Forelimb muscle (tissue), 1 donor: ENCODE measurements at regions not wholly inside any gene's neighbourhood (a gene's known extent, or its start where the extent isn't known, plus 50 kb on each side); places are given as distances from the start of the nearest gene placed in this dataset.

Experiments
- DNase-seq: peaks from one replicate; pipeline ENCODE4 v3.0.0-alpha.2; 2013; ENCODE audit warnings: low read depth

DNA sequence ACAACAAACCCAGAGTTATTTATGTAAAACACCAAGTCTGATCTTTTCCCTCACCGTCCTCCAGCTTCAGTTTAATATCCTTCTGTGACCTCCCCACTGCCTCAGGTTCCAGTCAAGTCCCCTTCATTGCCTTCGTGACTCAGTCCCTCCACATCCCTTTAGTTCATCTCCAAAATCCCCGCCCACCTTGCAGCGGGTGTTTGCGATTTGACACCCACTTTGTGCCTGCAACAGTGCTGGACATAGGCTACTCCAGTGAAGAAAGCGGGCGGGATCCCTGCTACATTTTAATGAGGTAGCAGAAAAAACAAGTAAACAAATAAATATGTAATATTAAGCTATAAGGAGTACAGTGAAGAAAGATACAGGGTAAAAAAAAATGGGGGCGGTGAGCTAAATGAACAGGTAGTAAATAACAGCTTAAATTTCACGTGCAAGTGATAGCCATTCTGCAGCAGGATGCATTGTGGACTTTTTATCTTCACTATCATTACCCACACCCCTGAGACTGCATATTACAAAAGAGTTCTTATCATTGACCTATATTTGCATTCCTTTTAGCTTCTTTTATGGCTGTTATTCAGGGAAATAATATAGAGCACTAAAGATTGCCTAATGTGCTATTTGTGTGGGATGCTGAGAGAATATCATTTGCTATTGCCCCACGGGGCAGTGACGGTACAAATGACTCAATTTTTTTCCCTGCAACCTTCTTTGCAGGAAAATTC lies 222.8 kb upstream of the NUDT4 start:
- no peak for DNase-seq

DNA sequence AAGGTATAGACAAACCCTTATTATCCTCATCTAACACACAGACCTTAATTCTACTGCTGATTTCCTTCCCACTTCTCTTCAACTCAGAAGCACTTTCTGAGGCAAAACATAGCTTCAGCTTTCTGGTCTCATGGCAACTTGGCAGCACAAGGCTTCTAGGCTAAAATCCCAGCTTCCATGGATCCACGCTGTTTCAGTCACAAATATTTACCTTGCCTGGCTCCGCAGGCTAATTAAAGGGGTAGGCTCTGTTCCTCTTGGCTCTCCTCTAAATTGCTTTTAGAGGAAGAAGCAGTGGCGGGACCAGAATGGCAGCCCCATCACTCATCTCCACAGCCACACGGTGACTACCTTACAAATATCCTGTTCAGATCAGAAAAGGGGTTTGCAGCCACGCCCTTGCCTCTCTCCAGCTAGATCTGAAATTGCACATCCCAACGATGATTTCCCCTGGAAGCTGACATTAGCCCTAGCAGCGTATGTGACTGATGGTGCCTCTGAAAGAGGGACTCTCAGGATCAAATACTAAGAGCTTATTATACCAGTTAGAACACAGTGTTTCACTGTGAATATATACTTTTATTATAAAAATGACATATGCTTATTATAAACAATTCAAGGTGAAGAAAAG lies 221.5 kb upstream of the NUDT4 start:
- no peak for DNase-seq

- no peak for DNase-seq
These were observed 220.4 kb upstream of the NUDT4 start for GRCh38 chr12:93157279-93157678.

GRCh38 chr12:93158065-93158843 lies 219.5 kb upstream of the NUDT4 start:
- no peak for DNase-seq

DNA sequence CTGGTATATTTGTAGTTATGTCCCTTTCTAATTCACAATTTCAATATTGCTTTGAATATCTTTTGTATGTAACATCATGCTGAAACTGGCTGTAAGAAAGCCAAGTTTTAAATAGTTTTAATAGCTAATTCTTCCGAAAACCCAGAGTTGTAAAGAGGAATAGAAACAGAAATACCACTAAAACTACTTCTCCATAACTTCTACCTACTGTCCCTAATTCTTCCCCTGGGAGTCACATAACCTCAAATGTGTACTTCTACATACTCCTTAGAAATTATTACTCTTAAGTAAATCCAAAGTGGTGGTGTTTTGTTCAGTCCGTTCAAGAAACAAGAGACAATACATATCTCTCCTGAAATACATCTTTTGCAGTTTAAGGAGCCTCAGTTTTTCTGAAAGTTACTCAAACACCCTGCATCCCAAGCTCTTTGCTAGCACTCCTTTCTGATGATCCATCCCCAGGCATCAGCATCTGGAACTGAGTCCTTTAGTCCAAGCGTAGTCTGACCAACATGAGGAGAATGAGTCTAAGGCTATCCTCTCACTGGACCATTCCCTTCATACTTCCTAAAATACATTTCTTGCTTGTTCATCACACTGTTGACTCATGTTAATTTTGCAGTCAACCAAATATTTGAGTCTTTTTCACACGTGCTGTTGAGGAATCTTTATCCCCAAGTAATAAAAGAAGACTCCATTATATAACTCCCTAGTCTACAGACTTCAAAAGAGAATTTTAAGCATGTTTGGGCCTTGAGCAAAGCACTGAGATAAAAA lies 214.3 kb upstream of the NUDT4 start:
- DNase-seq = no peak

DNA sequence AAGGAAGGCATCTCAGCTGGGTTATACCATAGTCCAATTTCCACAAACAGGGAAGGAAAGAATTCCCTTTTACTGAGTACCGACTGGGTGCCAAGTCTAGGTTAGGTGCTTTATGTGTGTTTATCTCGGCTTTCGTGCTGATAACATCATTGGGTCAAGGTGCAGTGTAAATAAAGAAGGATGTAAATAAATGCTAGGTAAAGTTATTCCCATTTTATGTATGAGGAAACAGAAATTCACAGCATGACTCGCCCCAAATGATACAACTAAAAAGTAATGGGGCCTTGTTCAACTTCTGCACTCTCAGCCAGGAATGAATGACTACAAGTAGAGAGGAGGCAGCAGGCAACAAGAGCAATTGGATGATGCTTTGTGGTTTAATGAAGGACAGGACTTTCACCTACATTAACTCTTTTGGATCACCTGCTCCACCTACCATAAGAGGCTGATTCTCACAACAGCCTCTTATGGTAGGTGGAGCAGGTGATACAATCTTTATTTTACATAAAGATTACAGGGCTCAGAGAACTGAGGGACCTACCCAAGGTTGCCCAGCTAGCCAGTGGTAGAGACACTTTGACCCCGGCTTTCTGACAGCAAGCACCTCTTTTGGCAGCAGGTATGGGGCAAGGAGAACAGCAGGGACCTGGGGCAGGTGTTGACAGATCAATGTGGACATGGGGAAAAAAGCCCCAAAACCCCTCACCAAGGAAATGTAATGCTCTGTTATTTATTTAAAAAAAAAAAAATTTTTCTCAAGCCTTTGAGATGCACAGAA lies 213.4 kb upstream of the NUDT4 start:
- no peak for DNase-seq

DNA sequence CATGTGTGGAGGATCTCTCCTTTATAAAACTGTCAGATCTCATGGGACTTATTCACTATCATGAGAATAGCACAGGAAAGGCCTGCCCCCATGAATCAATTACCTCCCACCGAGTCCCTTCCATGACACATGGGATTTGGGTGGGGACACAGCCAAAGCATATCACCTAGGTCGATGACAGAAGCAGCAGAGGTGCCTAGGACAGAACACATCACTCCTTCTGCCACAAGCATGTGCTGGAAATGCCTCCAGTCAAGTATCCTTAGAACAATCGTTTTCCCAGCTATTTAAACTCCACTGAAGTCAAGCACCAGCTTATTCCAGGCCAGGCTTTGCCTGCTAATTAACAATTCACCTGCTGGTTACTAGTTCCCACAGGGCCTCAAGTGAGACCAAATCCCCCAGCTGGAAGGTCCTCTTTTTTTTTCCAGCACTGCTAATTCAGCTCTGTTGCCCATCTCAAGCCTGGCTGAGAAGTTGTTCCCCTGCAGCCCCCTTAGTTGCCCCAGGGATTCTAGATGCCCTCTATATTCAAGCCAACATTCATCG lies 212.3 kb upstream of the NUDT4 start:
- DNase-seq = no peak

DNA sequence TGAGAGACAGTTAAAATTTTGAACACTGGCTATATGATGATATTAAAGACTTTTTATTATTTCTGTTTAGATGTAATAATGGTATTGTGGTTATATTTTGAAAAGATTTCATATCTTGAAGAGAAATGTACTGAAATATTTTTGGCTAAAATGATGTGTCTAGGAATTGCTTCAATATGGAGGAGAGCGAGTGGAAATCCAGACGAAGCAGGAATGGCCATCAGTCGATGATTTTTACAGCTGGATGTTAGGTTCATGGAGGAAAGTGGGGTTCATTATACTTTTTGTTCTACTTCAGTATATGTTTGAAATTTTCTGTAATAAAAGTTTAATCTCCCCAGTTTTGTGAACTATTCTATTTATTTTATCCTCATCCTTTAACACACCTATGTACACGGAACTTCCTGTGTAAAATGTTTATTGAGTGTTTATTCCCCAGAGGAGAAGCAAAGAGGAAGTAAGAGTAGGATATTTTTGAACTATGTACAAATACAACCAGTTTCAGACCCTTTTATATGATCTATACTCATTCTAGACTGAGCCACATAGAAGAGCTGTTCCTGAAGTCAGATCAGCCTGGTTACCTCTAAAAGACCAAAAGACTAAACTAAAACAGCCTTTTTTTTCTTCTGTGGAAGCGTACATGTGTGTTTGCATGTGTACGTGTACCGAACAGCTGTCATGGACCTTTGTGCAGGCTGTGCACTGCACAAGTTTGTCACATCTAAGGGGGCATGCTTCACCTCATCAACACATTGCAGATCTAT lies 211.0 kb upstream of the NUDT4 start:
- DNase-seq = no peak

DNA sequence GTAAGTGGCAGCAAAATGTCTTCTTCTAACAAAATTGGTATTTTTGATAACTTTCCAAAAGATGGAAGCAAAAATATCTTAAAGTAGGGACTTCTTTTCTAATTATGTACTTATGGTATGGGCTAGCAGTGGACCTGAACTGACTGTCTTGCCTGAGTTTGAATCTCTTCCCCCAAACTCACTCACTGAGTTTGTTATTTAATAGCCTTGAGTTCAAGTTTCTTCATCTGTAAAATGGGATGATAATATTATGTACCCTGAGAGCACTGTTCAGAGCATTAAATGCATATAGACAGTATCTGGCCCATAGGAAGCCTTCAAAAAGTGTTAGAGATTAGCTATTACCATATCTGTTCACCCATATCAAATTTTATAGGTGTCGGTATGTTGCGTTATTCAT lies 210.4 kb upstream of the NUDT4 start:
- DNase-seq = no peak

- DNase-seq = no peak
These were observed 209.8 kb upstream of the NUDT4 start for GRCh38 chr12:93167841-93168492.

DNA sequence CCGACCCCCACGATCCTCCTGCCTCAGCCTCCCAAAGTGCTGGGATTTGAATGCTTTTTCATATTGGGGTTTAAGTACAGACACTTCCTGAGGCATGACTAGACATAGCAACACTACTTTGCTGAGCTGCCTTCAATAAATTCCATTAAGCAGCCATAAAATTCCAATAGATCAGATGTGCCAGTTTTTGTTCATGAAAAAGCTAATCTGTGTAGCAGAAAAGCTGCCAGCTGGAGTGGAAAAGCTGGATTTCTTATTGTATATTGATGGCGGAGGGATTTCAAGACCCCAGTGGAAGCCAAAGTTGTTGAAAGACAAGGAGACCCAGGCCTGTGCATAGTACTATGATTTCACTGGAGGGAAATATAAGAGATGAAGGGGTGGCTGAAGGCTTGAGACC lies 209.0 kb upstream of the NUDT4 start:
- no peak for DNase-seq

DNA sequence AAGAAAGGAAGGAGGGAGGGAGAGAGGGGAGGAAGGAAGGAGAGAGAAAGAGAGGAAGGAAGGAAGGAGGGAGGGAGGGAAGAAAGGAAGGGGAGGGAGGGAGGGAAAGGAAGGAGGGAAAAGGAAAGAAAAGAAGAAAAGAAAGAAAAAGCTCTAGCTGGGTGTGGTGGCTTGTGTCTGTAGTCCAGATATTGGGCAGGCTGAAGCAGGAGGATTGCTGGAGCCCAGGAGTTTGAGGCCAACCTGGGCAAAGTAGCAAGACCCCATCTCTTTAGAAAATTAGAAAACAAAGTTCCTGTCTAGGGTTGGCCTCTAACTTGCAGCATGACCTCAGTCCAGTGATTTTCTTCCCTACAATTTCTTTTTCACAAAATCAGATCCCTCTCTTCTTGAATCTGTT lies 208.2 kb upstream of the NUDT4 start:
- DNase-seq = no peak

- DNase-seq = no peak
These were observed 206.8 kb upstream of the NUDT4 start for GRCh38 chr12:93170928-93171327.

- DNase-seq = no peak
These were observed 204.4 kb upstream of the NUDT4 start for GRCh38 chr12:93173178-93173957.

- DNase-seq = no peak
These were observed 203.7 kb upstream of the NUDT4 start for GRCh38 chr12:93174048-93174447.

DNA sequence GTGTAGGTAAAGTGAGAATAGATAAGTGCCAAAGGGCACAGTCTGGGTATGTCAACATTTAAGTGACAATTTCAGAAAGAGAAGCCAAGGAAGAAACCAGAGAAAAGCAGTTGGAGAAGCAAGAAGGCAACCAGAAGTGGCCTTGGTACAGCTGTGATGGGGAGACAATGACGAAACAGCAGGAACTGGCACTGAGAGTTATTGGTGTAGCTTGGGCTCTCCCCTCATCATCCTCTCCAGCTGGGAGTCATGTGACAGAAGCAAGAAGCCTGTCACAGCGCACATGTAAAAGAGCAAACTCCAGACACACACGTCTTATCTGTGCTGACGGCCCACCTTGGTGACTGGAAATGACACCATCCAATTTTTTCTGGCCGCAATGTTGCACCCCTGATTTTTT lies 203.3 kb upstream of the NUDT4 start:
- no peak for DNase-seq

DNA sequence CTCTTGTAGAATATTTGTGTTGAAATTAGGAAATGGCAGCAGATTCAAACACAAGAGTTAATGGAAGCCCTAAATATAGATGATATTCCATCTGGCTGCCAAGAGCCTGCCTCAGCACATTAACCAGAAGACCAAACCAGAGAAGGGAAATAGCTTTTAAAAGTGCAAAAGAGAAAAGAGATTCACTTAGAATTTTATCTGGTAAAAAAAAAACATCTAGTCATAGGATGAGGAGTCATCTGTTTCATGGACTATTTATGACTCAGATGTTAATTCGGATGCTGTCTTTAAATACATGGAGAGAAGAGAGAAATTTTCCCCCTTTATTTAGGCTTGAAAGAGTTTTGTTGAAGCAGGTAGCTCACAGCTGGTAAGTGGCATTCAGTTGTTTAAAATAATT lies 201.6 kb upstream of the NUDT4 start:
- no peak for DNase-seq

DNA sequence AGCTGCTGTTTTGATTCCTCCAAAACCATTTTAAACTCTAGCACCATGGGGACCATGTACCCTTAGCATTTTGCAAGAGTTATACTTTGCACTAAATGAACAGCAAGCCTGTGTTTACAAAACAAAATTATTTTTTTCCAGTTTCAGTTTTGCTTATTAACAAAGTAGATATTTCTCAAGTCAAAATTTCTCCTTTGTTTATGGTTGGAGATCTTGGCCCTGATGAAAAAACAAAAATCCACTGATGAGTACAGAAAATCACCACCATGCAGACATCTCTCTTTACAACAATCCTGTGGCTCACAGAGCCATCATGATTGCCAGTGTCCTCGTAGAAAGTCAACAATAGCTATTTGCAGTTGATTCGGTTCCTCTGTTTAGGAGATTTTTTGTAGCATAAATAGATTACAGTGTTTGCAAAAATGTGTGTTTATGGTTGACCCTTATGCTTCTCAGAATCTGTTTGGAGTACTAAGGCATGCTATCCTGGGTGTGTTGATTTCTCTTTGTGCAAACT lies 201.1 kb upstream of the NUDT4 start:
- no peak for DNase-seq
